ENCODE measurements at regions not wholly inside any gene's neighbourhood (a gene's known extent, or its start where the extent isn't known, plus 50 kb on each side); places are given as distances from the start of the nearest gene placed in this dataset.

DNA sequence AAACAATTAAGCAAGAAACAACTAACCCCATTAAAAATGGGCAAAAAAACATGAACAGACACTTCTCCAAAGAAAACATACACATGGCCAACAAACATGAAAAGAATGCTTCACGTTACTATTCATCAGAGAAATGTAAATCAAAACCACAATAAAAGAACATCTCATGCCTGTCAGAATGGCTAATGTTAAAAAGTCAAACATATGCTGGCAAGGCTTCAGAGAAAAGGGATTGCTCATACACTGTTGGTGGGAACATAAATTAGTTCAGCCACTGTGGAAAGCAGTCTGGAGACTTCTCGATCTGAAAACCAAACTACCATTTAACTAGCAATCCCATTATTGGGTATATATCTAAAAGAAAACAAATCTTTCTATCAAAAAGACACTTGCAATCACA, 217.5 kb downstream of the TINAG start:
- TF ChIP-seq, protein P1, sequence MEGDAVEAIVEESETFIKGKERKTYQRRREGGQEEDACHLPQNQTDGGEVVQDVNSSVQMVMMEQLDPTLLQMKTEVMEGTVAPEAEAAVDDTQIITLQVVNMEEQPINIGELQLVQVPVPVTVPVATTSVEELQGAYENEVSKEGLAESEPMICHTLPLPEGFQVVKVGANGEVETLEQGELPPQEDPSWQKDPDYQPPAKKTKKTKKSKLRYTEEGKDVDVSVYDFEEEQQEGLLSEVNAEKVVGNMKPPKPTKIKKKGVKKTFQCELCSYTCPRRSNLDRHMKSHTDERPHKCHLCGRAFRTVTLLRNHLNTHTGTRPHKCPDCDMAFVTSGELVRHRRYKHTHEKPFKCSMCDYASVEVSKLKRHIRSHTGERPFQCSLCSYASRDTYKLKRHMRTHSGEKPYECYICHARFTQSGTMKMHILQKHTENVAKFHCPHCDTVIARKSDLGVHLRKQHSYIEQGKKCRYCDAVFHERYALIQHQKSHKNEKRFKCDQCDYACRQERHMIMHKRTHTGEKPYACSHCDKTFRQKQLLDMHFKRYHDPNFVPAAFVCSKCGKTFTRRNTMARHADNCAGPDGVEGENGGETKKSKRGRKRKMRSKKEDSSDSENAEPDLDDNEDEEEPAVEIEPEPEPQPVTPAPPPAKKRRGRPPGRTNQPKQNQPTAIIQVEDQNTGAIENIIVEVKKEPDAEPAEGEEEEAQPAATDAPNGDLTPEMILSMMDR (IDR thresholded peaks at IDR 0.05; ENCODE audit: low read length), result no peak
- no peak for TF ChIP-seq EZH2 (IDR thresholded peaks at IDR 0.05; ENCODE audit: borderline replicate concordance, low read length)

Data from OCI-LY1 (cell line).